ENCODE measurements at regions not wholly inside any gene's neighbourhood (a gene's known extent, or its start where the extent isn't known, plus 50 kb on each side); places are given as distances from the start of the nearest gene placed in this dataset.
"Not testable (repeated sequence)": the region's sequence is repeated elsewhere in the genome, so short reads cannot be mapped to it uniquely, and the experiment has no call there.

- H3K4me3 Mint-ChIP-seq: no peak overlapping the region
- Histone ChIP-seq H3K4me1 (ENCODE audit: control insufficient read depth in 2 of 2, insufficient read depth in 2 of 2, low read length in 2 of 2) (no peaks in the 10 kb centered on the region), H3K9me3 (ENCODE audit: control extremely low read depth in 1 of 3, control insufficient read depth in 2 of 3, insufficient read depth in 1 of 3, low read length in 2 of 3) (no peaks in the 10 kb centered on the region), H3K79me2 (ENCODE audit: control insufficient read depth, insufficient read depth, low read length) (no peaks in the 10 kb centered on the region), H2AFZ (ENCODE audit: insufficient read depth, low read depth, low read length, poor library complexity, severe bottlenecking) (no peak overlapping the region), H3K27me3 (replicated peaks in 1 of 4; ENCODE audit: control extremely low read depth in 1 of 4, control insufficient read depth in 3 of 4, insufficient read depth in 4 of 4, low read length in 3 of 4) (peaks cover 0 to 2% (median 0%) of the 10 kb centered on the region in 4 experiments), H3K4me3 (ENCODE audit: control extremely low read depth in 1 of 5, extremely low read depth in 1 of 5, insufficient read depth in 1 of 5, low read depth in 2 of 5, low read length in 4 of 5) (no peak overlapping the region), H3K36me3 (replicated peaks in 1 of 2; ENCODE audit: control extremely low read depth in 1 of 2, control insufficient read depth in 1 of 2, extremely low read depth in 1 of 2, insufficient read depth in 2 of 2, low read length in 1 of 2) (no peaks in the 10 kb centered on the region), H4K20me1 (ENCODE audit: control insufficient read depth, insufficient read depth, low read length, poor library complexity, severe bottlenecking) (no peaks in the 10 kb centered on the region), H3K27ac (ENCODE audit: low read length in 2 of 2) (no peak overlapping the region), H3K4me2 (replicated peaks; ENCODE audit: low read depth, low read length, poor library complexity, severe bottlenecking) (no peak overlapping the region), H3K9ac (ENCODE audit: low read length) (no peak overlapping the region)
- no peak for ATAC-seq (ENCODE audit: low read depth)
- TF ChIP-seq CTCF (IDR thresholded peaks at IDR 0.05) (no peak), EZH2 (IDR thresholded peaks at IDR 0.05; ENCODE audit: borderline replicate concordance, insufficient read depth, low read depth, low read length, poor library complexity, severe bottlenecking) (no peak)
- 79% methylated on average over 9 of the region's 14 CpGs for WGBS (ENCODE audit: insufficient coverage)
- H3K9me3 Mint-ChIP-seq (ENCODE audit: insufficient read depth): no peaks in the 10 kb centered on the region
- intact Hi-C loops (cut with micrococcal nuclease): no loop called here
- H3K27me3 Mint-ChIP-seq: no peaks in the 10 kb centered on the region
- POLR2A ChIA-PET: interaction anchor here (1.1 kb wide), 1 partner anchor 13 kb away, joined by 7 read pairs; no protein-coding TSS in a partner anchor
- H3K27ac Mint-ChIP-seq: no peak overlapping the region
- CTCF ChIA-PET: interaction anchor here (0.5 kb wide), 1 partner anchor 103 kb away, joined by 3 read pairs; no protein-coding TSS in a partner anchor
- no peaks in the 10 kb centered on the region for H3K4me1 Mint-ChIP-seq
- no peak for DNase-seq
Observed at GRCh38 chr6:37083243-37084138, 78.0 kb downstream of the FGD2 start.

- H3K27ac Mint-ChIP-seq: not testable (repeated sequence)
Observed at GRCh38 chr6:37084665-37085064, 79.2 kb downstream of the FGD2 start.

More at GRCh38 chr6:37084665-37085064, 79.2 kb downstream of the FGD2 start:
- H2AFZ ChIP-seq (ENCODE audit: insufficient read depth, low read depth, low read length, poor library complexity, severe bottlenecking); DNase-seq; H3K27me3 ChIP-seq (replicated peaks in 1 of 4; ENCODE audit: control extremely low read depth in 1 of 4, control insufficient read depth in 3 of 4, insufficient read depth in 4 of 4, low read length in 3 of 4); H3K36me3 ChIP-seq (replicated peaks in 1 of 2; ENCODE audit: control extremely low read depth in 1 of 2, control insufficient read depth in 1 of 2, extremely low read depth in 1 of 2, insufficient read depth in 2 of 2, low read length in 1 of 2); H4K20me1 ChIP-seq (ENCODE audit: control insufficient read depth, insufficient read depth, low read length, poor library complexity, severe bottlenecking); H3K79me2 ChIP-seq (ENCODE audit: control insufficient read depth, insufficient read depth, low read length); H3K4me3 ChIP-seq (ENCODE audit: control extremely low read depth in 1 of 5, extremely low read depth in 1 of 5, insufficient read depth in 1 of 5, low read depth in 2 of 5, low read length in 4 of 5); H3K9ac ChIP-seq (ENCODE audit: low read length); H3K4me1 Mint-ChIP-seq; ATAC-seq (ENCODE audit: low read depth); intact Hi-C loops (cut with micrococcal nuclease); H3K4me1 ChIP-seq (ENCODE audit: control insufficient read depth in 2 of 2, insufficient read depth in 2 of 2, low read length in 2 of 2); H3K9me3 ChIP-seq (ENCODE audit: control extremely low read depth in 1 of 3, control insufficient read depth in 2 of 3, insufficient read depth in 1 of 3, low read length in 2 of 3); H3K4me3 Mint-ChIP-seq; H3K9me3 Mint-ChIP-seq (ENCODE audit: insufficient read depth); H3K27me3 Mint-ChIP-seq; H3K4me2 ChIP-seq (replicated peaks; ENCODE audit: low read depth, low read length, poor library complexity, severe bottlenecking); H3K27ac ChIP-seq (ENCODE audit: low read length in 2 of 2): not testable (repeated sequence)
- ChIA-PET POLR2A (interaction anchor here (1.1 kb wide), 1 partner anchor 12 kb away, joined by 7 read pairs; no protein-coding TSS in a partner anchor), CTCF (interaction anchor here (0.9 kb wide), 1 partner anchor 34 kb away, joined by 3 read pairs; no protein-coding TSS in a partner anchor)
- 100% methylated on average over 3 of the region's 4 CpGs for WGBS (ENCODE audit: insufficient coverage)

All from B cell (primary cell).